SK-N-SH treated with all-trans-retinoic acid at 6 μM for 48 hours (cell line): ENCODE measurements at regions not wholly inside any gene's neighbourhood (a gene's known extent, or its start where the extent isn't known, plus 50 kb on each side); places are given as distances from the start of the nearest gene placed in this dataset.

Experiments used
- ARNTL ChIP-seq: fragments of 450-650 bp; formaldehyde crosslinking; IDR thresholded peaks from 2 replicates; pipeline ENCODE4 v1.5.0; 2020; ENCODE audit warnings: low read depth, mild to moderate bottlenecking, moderate library complexity, borderline replicate concordance
- BACH2 ChIP-seq: fragments of 250-450 bp; sonication (Bioruptor Pico); IDR thresholded peaks from 2 replicates; pipeline ENCODE4 v1.9.0; 2021; ENCODE audit warnings: mild to moderate bottlenecking, borderline replicate concordance
- CREB5 ChIP-seq: fragments of 250-450 bp; sonication (Bioruptor Pico); IDR thresholded peaks from 2 replicates; pipeline ENCODE4 v1.5.1; 2020; ENCODE audit warnings: low read depth, mild to moderate bottlenecking, moderate library complexity
- ISL1 ChIP-seq: fragments of 250-450 bp; sonication (Bioruptor Pico); IDR thresholded peaks from 2 replicates; pipeline ENCODE4 v2.1.2; 2022; ENCODE audit warnings: mild to moderate bottlenecking, moderate library complexity
- PATZ1 ChIP-seq: fragments of 250-450 bp; sonication (Bioruptor Pico); IDR thresholded peaks from 2 replicates; pipeline ENCODE4 v1.8.0; 2020; ENCODE audit warnings: mild to moderate bottlenecking, moderate library complexity, borderline replicate concordance
- POU6F1 ChIP-seq: fragments of 250-450 bp; sonication (Bioruptor Pico); IDR thresholded peaks from 2 replicates; pipeline ENCODE4 v1.8.0; 2021; ENCODE audit warnings: low read depth, mild to moderate bottlenecking, moderate library complexity, borderline replicate concordance
- RARB ChIP-seq: fragments of 250-450 bp; sonication (Bioruptor Pico); IDR thresholded peaks from 2 replicates; pipeline ENCODE4 v1.8.0; 2021; ENCODE audit warnings: mild to moderate bottlenecking, moderate library complexity
- TCF4 ChIP-seq: fragments of 250-450 bp; sonication (Bioruptor Pico); IDR thresholded peaks from 2 replicates; pipeline ENCODE4 v1.8.0; 2021; ENCODE audit warnings: mild to moderate bottlenecking, moderate library complexity, borderline replicate concordance
- TSHZ2 ChIP-seq: fragments of 250-450 bp; sonication (Bioruptor Pico); IDR thresholded peaks from 2 replicates; pipeline ENCODE4 v1.5.0; 2020; ENCODE audit warnings: mild to moderate bottlenecking, moderate library complexity
- ZFP3 ChIP-seq: fragments of 250-450 bp; sonication (Bioruptor Pico); IDR thresholded peaks from 2 replicates; pipeline ENCODE4 v1.5.0; 2020; ENCODE audit warnings: mild to moderate bottlenecking, moderate library complexity
- ZNF8 ChIP-seq: fragments of 450-650 bp; formaldehyde crosslinking; IDR thresholded peaks from 2 replicates; pipeline ENCODE4 v1.5.0; 2020; ENCODE audit warnings: mild to moderate bottlenecking, moderate library complexity

- no peak for TF ChIP-seq CREB5 (CRISPR knock-in tag)
- no peak for TF ChIP-seq POU6F1
- TF ChIP-seq PATZ1 (CRISPR knock-in tag) = no peak
- no peak for TF ChIP-seq RARB (CRISPR knock-in tag)
- TF ChIP-seq ZFP3 (CRISPR knock-in tag) = no peak
- no peak for TF ChIP-seq BACH2 (CRISPR knock-in tag)
- no peak for TF ChIP-seq TCF4 (CRISPR knock-in tag)
- TF ChIP-seq ARNTL (CRISPR knock-in tag) = no peak
- TF ChIP-seq ZNF8 = no peak
- TF ChIP-seq TSHZ2 (CRISPR knock-in tag) = no peak
- TF ChIP-seq ISL1 (CRISPR knock-in tag) = no peak
Observed at GRCh38 chr9:78905387-78905786, 608.5 kb downstream of the PSAT1 start.
